SHP77 (cell line): ENCODE measurements at regions not wholly inside any gene's neighbourhood (a gene's known extent, or its start where the extent isn't known, plus 50 kb on each side); places are given as distances from the start of the nearest gene placed in this dataset.

Source experiments
- DNase-seq, 2 experiments: peaks; one replicate each; lab custom pipeline; 2025; lab: John Stamatoyannopoulos, UW

DNA sequence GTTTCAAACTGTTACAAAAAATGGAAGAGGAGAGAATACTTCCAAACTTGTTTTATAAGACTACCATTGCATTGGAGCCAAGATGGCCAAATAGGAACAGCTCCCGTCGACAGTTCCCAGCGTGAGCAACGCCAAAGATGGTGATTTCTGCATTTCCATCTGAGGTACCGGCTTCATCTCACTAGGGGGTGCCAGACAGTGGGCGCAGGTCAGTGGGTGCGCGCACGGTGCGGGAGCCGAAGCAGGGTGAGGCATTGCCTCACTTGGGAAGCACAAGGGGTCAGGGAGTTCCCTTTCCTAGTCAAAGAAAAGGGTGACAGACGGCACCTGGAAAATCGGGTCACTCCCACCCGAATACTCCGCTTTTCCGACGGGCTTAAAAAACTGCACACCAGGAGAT, 149.7 kb upstream of the POF1B start:
- DNase-seq: peak; percentile 2 to 14

DNA sequence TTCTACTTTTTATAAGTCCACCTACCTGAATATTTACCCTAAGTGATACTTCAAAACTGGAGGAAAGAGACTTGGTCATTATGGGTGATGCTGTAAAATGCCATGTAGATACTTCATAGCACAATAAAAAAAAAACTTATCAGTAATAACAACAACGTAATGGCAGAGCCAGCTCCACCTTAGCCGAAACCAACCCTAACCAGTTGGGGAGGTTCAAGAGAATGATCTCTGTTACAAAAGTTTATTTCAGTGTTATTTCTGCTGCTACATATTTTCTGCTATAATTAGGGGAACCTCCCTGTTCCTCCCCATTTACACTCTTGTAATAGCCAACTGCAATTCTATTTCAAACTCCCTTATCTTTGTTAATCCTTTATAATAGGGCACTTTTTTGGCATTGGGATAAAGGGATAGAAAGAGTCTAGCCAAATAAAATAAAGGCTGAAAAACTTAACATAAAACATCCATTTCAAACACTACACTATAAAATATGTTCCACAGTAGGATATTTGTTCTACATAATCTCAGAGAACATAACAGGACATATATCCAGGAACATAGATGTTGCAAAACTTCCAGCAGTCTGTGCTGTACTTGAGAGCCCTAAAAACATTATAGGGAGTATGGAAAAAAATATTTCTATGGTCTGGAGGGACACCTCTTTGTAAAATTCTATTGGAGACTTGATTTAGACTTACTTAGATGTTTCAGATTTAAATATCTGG, 138.7 kb upstream of the POF1B start:
- no peak for DNase-seq

DNA sequence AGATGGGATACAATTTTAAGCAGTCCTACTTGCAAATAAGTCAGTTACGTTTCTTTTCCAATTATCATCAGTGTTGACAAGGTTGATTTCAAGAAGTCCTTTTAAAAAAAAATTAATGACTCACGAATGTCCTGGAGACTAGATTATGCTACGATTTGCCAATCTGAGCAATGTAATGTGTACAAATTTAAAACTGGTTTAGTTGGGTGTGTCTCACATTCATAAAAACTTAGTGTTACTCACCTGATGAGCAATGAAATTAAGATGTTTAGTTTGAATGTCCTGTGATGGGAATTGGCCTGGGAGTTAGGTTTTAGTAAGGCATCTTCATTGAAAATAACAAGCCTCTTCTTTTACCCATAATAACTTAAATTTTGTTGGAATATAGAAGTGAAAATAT, 136.7 kb upstream of the POF1B start:
- DNase-seq: no peak

DNA sequence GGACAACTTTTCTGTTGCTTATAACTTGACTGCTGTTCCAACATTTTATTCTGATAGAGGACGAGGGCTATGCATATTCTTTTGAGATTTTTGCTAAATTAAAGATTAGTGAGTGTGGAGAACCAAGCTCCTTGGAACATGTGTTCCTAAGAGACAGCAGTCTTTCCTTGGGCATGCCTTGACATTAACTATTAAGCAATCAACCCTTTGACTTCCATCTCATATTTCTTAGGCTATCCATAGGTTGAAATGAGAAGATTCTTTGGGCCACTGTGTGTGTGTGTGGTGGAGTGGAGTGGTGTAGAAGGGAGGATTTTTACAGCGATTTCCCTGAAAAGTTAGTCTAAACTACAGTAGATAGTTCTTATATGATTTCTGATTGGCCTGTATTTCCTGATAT, 127.4 kb upstream of the POF1B start:
- DNase-seq: no peak

DNA sequence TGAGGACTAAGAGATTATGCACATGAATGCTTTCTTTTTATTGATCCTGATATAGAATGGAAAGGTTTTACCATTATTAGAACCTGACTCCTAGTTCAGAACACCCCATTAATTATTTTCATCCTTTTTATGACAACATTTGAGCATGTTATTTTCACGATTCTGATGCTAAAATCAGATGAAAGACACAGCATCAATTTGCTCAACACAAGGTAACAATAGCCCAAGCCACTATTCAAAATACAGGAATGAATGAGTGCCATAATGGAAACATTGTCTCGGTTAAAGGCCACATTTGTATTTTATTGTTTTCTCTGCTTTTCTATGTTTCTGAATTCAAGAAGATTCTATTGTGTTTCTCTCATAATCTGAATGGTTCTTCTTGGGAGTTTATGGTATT, 126.3 kb upstream of the POF1B start:
- DNase-seq: no peak

DNA sequence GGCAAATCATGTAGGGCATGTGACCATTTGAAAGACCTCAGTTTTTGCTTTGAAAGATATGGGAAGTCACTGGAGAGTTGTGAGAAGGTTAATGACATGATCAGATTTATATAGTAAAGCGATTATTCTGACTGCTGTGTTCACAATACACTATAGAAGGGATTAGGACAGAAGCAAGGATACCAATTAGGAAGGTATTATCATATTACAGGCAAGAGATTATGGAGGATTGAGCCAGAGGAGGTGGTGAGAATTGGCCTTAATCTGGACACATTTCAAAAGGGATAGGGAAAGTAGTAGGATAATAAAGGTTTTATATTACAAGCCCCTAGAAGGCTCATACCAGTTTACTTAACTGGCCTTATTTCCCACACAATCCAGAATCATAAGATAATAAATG, 124.9 kb upstream of the POF1B start:
- no peak for DNase-seq

DNA sequence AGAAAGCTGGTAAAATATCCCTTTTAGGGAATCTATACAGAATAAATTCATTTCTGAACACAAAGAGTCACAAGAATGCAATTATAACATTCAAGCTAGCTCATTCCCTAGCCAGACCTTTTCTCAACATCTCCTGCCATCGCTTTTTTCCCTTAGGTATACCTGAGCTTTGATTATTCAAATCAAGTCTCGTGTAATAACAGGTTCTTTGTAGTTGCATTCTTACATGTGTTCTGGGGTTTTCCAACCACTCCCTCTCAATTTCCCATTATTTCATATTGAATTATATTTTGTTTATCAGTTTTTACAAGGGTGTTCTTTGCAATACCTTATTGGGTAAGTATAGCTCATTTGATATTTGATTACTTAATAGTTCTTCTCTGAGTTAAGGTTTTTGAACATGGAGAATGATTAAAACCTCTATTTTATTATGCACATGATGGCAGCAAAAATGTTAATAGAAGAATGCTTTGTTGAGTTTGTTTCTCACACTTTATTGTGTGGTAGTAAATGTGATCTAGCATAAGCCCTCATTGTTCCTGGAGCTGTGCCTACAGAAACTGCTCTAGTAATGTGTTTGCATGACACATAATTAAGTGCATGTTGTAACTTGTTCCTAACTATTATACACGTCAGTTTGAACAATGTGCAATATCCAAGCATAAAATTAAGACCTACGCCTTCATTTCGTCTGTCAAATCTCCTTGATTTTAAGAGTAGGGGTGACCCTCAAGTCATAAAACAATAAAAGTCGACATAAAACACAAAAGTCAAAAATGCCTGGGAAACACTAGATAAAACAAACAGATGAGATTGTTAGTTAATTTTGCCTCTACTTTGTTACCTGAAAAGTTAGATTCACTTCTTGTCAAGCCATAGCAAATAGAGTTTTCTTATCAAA, 124.0 kb upstream of the POF1B start:
- DNase-seq: no peak

DNA sequence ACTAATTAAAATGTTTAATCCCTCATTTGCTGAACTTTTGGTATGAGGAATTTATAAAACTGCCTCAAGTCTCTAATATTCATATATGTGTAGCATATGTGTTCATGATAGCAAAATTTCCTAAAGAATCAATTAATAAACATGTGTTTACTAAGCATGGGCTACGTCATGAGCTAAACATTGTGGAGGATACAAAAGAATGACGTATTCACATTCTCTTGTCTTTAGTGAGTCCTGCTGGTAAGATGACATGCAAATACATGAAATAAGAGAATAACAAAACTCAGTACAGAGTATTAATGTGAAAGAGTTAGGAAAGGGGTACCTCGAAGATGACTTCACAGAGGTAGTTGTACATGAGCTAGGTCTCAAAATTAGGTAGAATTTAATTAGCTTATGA, 121.9 kb upstream of the POF1B start:
- no peak for DNase-seq

DNA sequence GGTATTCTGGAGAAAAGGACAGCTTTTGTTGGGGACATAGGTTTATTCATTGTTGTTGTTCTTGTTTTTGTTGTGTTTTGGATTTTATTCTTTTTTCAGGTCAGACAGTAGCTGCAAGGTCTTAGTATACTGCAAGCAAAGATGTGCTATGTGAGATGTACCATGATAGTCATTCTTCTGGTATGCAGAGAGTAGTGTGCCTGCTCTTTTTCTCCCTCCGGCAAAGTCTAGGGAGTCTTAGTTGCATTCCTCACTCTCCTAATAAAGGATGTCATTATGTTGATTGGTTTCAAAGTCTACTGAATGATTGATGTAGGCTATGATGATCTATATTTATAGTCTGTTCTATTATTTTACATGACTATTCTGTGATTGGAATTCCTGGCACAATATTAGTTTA, 119.9 kb upstream of the POF1B start:
- no peak for DNase-seq

DNA sequence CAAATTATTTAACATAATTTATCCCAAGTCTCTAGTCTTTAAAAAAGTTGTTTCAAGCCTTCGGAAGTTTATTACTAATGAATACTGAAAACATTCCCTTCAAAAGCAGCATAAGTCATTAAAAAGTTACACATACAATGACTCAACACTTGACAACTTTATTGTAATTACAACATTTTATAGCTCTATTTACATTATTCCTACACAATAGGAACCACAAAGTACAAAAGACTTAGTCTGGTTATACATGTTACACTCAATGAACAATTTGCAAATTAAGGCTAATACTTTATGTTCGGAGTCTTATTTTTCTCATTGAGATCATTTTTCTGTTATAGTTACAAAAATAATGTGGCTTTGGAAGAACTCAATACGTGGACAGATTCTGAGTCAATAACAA, 114.4 kb upstream of the POF1B start:
- DNase-seq: no peak

DNA sequence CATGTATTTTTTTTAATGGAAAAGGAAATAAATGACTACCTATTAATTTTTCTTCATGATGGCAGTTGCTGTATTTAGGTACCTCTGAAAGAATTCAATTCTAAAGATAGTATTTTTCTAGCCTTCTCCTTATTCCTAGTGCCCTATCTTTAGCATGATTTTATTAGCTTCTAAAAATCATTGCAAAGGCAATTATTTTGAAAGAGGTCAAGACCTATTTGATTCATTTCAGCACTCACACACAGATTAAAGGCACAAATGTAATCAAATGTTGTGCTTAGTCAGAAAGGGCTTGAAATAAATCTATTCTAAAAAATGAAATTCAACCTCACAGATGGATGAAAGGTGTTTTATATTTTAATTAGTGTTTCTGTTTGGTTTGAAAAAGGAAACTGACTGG, 74.8 kb upstream of the POF1B start:
- no peak for DNase-seq

DNA sequence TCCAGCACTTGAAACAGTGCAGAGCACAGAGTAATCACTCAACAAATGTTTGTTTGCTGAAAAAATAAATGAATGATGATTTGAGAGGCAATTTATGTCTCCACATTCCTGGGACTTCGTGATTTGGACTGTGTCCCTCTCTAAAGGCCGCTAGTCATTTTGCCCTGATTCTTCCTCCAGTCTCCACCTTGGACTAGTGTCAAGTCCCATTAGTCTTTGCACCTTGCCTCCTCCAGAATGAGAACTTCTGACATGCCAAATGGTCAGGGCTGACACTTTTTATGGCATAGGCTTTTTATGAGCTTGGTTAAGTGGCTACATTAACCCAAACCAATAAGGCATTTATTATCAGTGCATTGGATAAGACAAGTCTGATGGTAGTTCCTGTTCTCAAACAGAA, 65.1 kb upstream of the POF1B start:
- no peak for DNase-seq
